Natural killer cell treated with Interleukin-12 subunit alpha and Interleukin-12 subunit beta and Interleukin-15 and Interleukin-18, amount 100 ng/mL, for 72 hours (primary cell): ENCODE measurements at regions not wholly inside any gene's neighbourhood (a gene's known extent, or its start where the extent isn't known, plus 50 kb on each side); places are given as distances from the start of the nearest gene placed in this dataset.

ENCODE experiments used
- ATAC-seq, 2 donors: fragments of 150-1000 bp; cut with Tn5 transposase in 1 of 2; sonication (Bioruptor Pico), chemical (Tn5 transposase) in 1 of 2; 2 replicates each; pipeline ENCODE4 v1.10.0; 2021
- DNase-seq: peaks from one replicate; pipeline ENCODE4 v3.0.0; 2022; ENCODE audit warnings: low spot score
- H3K27ac Mint-ChIP-seq, 2 donors: 1 replicate in 1 of 2; 2 replicates in 1 of 2; pipeline ENCODE4 v1.8.0; 2022; ENCODE audit warnings: mixed read lengths in 2 of 2, mild to moderate bottlenecking in 1 of 2, moderate library complexity in 1 of 2
- H3K27me3 Mint-ChIP-seq, 2 donors: 1 replicate in 1 of 2; 2 replicates in 1 of 2; pipeline ENCODE4 v1.8.0; 2022; ENCODE audit warnings: mixed read lengths in 2 of 2
- H3K36me3 Mint-ChIP-seq: one replicate; pipeline ENCODE4 v1.8.0; 2022; ENCODE audit warnings: mixed read lengths
- H3K4me1 Mint-ChIP-seq, 2 donors: 1 replicate in 1 of 2; 2 replicates in 1 of 2; pipeline ENCODE4 v1.8.0; 2022; ENCODE audit warnings: low read depth in 2 of 2, mixed read lengths in 2 of 2, mild to moderate bottlenecking in 1 of 2
- H3K4me3 Mint-ChIP-seq: one replicate; pipeline ENCODE4 v1.8.0; 2022; ENCODE audit warnings: mixed read lengths
- H3K9me3 Mint-ChIP-seq: 2 replicates; pipeline ENCODE4 v1.8.0; 2022; ENCODE audit warnings: mixed read lengths

DNA sequence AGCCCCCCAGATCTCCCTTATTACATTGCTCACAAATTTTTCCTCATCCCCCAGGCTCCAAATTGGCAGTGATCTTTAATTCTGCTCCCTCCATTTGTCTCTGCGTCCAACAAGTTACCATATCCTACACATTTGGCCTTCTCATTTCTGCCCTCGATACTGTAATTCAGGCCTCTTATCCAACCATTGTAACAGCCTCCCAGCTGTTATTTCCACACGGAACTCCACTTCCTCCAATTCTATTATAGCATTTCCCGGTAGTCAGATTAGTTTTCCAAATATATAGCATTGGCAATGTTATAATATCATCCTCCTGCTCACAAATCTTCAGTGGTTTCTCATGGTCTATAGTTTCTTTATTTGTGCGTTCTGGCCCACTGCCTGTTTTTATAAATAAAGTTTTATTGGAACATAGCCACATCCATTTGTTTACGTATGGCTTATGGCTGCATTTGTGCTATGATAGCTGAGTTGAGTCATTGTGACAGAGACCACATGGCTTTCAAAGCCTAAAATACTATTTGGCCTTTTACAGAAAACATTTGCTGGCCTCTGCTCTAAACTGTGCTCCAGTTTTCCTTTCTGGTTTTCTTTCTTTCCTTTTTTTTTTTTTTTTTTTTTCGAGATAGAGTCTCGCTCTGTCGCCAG lies 126.5 kb upstream of the ZNF438 start:
- H3K36me3 Mint-ChIP-seq, result no peaks in the 10 kb centered on the region
- H3K9me3 Mint-ChIP-seq, result no peaks in the 10 kb centered on the region
- H3K27me3 Mint-ChIP-seq, result peaks cover 4 to 15% of the 10 kb centered on the region in 2 donors
- ATAC-seq (no peak), DNase-seq (no peak)
- no peak overlapping the region for H3K4me3 Mint-ChIP-seq
- no peak overlapping the region for H3K27ac Mint-ChIP-seq
- H3K4me1 Mint-ChIP-seq, result no peaks in the 10 kb centered on the region

DNA sequence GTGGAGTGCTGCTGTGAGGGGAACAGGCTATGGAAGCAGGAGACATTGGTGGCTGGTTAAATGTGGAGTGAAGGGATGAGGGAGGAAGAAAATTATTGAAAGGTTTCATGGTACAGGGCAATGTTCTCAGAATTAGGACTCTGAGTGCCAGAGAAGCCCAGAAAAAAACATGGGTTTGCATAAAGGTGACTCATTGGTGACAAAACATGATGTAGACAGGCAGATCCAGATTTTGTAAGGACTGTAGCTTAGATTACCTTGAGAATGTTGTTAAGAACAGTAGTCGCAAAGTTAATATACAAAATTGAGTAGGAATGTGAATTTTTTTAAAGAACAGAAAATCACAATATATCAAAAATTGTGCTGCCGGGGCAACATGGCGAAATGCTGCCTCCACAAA lies 134.9 kb upstream of the ZNF438 start:
- peaks cover 10 to 20% of the 10 kb centered on the region in 2 donors for H3K27me3 Mint-ChIP-seq
- peaks cover 5% of the 10 kb centered on the region for H3K36me3 Mint-ChIP-seq
- peaks cover 7% of the 10 kb centered on the region for H3K9me3 Mint-ChIP-seq
- H3K4me1 Mint-ChIP-seq, result no peaks in the 10 kb centered on the region
- no peak for DNase-seq
- ATAC-seq, result no peak
- H3K27ac Mint-ChIP-seq, result no peak overlapping the region
- H3K4me3 Mint-ChIP-seq, result no peak overlapping the region

DNA sequence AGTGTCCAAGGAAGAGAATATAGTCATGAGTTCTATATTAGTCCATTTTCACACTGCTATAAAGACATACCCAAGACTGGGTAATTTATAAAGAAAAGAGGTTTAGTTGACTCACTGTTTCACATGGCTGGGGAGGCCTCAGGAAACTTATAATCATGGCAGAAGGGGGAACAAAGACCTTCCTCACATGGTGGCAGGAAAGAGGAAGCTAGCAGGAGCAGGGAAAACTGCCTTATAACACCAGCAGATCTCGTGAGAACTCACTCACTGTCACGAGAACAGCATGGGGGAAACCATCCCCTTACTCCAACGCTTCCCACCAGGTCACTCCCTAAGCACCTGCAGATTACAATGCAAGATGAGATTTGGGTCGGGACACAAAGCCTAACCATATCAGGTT lies 139.0 kb upstream of the ZNF438 start:
- Mint-ChIP-seq H3K36me3 (peaks cover 11% of the 10 kb centered on the region), H3K4me3 (no peak overlapping the region), H3K4me1 (no peaks in the 10 kb centered on the region), H3K27me3 (peaks cover 19 to 22% of the 10 kb centered on the region in 2 donors), H3K9me3 (peaks cover 11% of the 10 kb centered on the region), H3K27ac (no peak overlapping the region)
- DNase-seq, result no peak
- ATAC-seq, result no peak

DNA sequence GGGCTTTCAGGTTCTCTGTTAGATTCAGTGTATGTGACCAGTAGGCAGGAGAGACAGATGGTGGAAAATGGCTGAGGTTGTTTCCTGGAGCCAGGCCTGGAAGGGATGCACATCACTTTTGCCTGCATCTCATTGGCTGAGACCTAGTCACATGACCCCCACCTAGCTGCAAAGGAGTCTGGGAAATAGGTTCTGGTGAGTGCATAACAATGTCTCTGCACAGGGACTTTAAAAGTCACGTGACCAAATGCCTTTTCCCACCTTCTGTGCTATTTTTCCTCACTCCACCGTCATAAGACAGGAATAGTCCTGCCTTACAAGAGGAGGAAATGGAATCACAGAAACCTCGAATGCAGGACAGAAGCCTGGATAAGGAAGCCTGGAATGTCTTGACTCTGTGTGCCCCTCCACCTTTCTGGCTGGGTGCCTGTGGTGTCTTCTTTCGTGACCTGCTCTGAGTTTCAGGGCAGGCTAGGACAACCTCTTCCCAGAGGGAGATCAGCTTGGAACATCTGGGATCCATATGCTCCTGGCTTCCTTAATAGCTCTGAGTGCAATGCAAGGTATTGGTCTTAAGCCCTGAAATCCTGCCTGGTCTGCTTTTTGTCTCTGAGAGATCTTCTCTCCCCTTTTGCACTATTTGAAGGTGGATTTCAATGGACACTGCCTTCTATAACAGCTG lies 139.9 kb upstream of the ZNF438 start:
- H3K27ac Mint-ChIP-seq, result no peak overlapping the region
- no peak overlapping the region for H3K4me3 Mint-ChIP-seq
- H3K9me3 Mint-ChIP-seq, result peaks cover 10% of the 10 kb centered on the region
- peaks cover 15% of the 10 kb centered on the region for H3K36me3 Mint-ChIP-seq
- peaks cover 14 to 21% of the 10 kb centered on the region in 2 donors for H3K27me3 Mint-ChIP-seq
- H3K4me1 Mint-ChIP-seq, result no peaks in the 10 kb centered on the region
- DNase-seq (no peak), ATAC-seq (no peak)

DNA sequence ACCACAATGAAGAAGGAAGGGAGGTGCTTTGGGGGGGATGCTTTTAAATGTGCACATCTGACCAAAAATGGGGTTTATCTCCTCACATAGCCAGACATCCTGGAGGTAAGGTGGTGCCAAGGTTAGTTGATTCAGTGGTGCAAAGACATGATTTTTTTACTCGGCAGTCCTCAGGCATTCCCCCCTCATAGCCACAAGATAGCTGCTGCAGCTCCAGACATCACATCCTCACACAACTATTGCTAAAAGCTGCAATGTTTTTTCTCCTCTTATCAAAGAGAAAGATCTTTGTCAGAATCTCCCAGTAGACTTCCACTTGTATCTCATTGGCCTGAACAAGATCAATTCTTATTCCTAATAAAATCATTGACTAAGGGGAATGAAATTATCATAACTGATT lies 141.3 kb upstream of the ZNF438 start:
- ATAC-seq, result no peak

DNA sequence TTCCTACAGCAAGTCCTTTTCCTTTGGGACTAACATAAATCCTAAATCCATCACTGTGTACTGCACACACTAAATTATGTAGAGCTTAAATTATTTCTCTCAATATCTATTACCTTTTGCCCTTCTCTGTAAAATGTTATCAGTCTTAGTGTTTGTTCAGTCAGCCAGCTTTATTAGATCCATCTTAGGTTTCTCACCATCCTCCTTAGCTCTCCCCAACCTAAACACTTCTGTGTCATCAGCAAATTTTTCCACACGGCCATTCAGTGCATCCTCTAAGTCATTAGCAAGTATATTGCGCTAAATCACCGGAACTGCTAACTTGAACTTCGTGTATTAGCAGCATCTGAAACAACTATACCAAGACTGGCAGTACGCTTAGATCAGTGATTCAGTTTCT lies 142.1 kb upstream of the ZNF438 start:
- Mint-ChIP-seq H3K9me3 (peaks cover 10% of the 10 kb centered on the region), H3K27me3 (peaks cover 17 to 21% of the 10 kb centered on the region in 2 donors), H3K4me1 (no peaks in the 10 kb centered on the region), H3K27ac (no peak overlapping the region), H3K4me3 (no peak overlapping the region), H3K36me3 (peaks cover 15% of the 10 kb centered on the region)
- DNase-seq (no peak), ATAC-seq (no peak)

More for the DNA sequence above, 141.3 kb upstream of the ZNF438 start:
- H3K9me3 Mint-ChIP-seq, result peaks cover 10% of the 10 kb centered on the region
- peaks cover 17 to 21% of the 10 kb centered on the region in 2 donors for H3K27me3 Mint-ChIP-seq
- no peak overlapping the region for H3K4me3 Mint-ChIP-seq
- no peaks in the 10 kb centered on the region for H3K4me1 Mint-ChIP-seq
- no peak overlapping the region for H3K27ac Mint-ChIP-seq
- peaks cover 15% of the 10 kb centered on the region for H3K36me3 Mint-ChIP-seq
- no peak for DNase-seq

DNA sequence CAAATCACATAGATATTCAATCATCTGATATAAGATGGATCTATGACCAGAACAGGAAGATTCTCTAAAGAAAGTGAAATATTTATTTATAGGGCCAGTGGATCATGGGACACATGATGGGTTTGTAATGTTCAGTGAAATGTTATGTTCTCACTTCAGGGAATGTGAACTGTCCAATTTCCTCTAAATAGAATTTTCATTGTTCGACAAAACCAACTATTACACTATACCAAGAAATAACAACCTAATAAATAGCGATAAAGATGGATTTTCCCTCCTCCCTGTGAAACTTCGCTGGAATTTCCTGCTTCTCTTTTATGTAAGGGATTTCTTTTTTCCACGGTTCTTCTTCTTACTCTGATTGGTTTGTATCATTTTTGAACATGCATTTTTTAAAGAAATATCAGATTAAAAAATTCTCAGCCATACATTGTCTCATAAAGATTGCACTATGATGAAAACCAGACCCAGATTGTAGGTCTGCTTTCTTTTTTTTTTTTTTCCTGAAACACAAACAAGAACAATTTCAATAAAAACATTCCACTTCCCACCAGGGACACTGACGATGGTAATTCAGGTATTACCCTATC lies 139.8 kb upstream of the ZEB1 start:
- peaks cover 10% of the 10 kb centered on the region for H3K36me3 Mint-ChIP-seq
- ATAC-seq (no peak), DNase-seq (no peak)
- no peak overlapping the region for H3K4me3 Mint-ChIP-seq
- no peaks in the 10 kb centered on the region for H3K4me1 Mint-ChIP-seq
- H3K27me3 Mint-ChIP-seq, result peaks cover 9 to 14% of the 10 kb centered on the region in 2 donors
- peaks cover 6% of the 10 kb centered on the region for H3K9me3 Mint-ChIP-seq
- no peak overlapping the region for H3K27ac Mint-ChIP-seq

DNA sequence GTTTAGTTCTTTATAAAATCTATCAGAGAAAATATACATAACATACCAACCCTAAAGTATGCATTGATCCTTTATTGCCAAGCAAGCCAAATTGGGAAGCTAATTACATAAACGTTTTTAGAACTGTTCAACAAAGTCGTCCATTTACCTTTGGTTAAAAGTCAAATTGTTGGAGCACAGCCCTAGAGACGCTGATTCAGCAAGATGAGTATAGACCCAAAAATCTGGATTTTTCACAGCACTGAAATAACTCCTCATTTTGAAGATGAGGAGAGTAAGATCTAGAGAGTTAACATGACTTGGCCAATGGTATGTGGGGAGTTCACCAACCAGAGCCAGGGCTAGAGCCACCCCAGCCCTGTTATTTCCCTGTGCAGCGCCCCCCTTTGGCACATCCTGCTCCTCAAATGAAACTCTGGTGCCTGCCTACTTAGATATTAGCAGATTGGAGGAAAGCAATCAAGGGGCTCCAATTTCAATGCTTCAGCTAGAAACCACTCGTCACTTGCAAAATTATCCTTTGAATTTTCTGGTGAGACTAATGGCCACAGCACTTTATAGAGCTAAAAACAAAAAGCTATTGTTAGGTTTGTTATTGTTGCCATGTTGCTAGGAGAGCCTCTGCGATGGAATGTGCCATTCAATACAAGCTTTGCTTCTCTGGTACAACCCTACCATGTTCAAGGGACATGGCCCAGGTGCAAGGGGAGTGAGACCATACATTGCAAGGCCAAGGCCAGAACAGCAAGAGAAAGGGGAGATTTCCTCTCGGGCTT lies 132.6 kb upstream of the ZEB1 start:
- no peak overlapping the region for H3K27ac Mint-ChIP-seq
- ATAC-seq, result no peak
- no peaks in the 10 kb centered on the region for H3K27me3 Mint-ChIP-seq
- H3K36me3 Mint-ChIP-seq, result no peaks in the 10 kb centered on the region
- H3K4me1 Mint-ChIP-seq, result no peaks in the 10 kb centered on the region
- no peaks in the 10 kb centered on the region for H3K9me3 Mint-ChIP-seq
- no peak for DNase-seq
- H3K4me3 Mint-ChIP-seq, result no peak overlapping the region

DNA sequence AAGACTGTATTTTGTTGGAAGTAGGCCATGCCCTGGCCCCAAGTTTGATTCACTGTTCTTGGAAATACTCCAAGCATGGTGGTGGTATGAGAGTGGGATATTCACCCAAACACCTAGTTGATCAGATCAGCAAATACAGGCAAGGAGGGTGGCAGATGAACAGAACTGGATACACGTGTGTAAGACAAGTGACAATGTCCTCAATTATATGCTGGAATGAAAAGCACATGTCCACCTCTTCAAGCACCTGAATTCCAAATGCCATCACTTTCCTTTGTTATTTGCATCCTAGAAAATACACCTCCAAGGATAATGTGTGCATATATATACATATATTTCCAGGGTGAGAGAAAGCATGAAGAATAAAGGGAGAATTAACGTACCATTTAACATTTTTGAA lies 131.8 kb upstream of the ZEB1 start:
- no peak for DNase-seq
- H3K27me3 Mint-ChIP-seq, result peaks cover 0 to 2% of the 10 kb centered on the region in 2 donors

DNA sequence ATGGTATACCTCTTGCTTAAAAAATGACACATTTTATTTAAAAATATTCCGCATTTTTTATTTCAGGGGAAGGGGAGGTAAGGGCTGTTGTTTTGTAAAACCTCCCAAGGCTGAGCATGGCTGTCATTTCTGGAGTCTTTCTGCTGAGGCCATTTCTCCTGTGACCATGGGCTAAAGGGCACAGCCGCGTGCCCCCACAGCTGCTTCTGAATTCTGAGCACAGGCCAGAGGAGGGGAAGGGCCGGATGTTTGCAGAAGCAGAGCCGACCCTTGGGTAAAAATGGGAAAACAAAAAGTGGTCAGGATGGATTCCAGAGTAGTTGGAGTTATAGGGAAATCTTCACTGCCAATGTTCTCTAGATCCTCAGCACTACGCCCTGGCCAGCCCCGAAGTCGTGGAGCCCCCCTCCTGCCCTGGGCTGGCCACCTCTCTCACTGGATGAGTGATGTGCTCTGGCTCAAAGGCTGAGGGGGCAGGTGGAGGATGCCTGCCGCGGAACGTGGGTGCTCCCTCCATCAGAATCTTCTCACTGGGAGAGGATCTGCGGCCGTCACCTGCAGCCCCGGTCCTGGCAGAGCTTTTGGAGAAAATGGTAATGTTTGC lies 131.3 kb upstream of the ZEB1 start:
- no peak for DNase-seq
- Mint-ChIP-seq H3K27me3 (peaks cover 0 to 2% of the 10 kb centered on the region in 2 donors), H3K4me3 (no peak overlapping the region), H3K4me1 (no peaks in the 10 kb centered on the region), H3K9me3 (no peaks in the 10 kb centered on the region), H3K36me3 (no peaks in the 10 kb centered on the region), H3K27ac (no peak overlapping the region)
- ATAC-seq, result peak in 1 of 2 donors; percentile 50

More for the DNA sequence above, 131.8 kb upstream of the ZEB1 start:
- Mint-ChIP-seq H3K36me3 (no peaks in the 10 kb centered on the region), H3K9me3 (no peaks in the 10 kb centered on the region), H3K27ac (no peak overlapping the region), H3K4me1 (no peaks in the 10 kb centered on the region), H3K4me3 (no peak overlapping the region)
- no peak for ATAC-seq

DNA sequence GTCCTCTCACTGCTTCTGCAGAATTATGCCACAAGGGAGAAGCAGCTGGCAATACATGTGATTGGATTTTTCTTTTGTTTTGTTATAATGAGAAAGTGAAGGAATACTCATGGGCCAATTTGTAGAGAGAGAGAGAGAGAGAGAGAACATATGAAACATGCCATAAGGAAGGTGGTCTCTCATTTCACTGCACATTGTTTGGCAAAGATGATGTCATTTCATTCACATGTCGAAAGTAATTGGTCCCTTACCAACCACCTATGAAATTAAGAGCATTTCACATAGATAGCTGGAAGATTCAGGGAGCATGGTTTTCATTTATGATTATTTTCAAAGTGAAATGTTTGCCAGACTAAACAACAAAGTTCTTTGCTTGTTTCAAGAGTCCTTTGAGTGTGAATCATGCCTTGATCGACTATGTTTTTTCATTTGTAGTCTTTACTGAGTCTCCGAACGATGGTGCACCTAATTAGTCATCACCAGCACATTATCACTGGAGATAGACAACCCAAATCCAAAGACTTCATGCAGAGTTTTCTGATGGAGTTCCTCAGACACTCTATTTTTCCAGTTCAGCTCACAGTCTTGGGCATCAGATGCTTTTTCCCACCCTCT lies 130.1 kb upstream of the ZEB1 start:
- Mint-ChIP-seq H3K4me3 (no peak overlapping the region), H3K27me3 (peaks cover 7 to 9% of the 10 kb centered on the region in 2 donors), H3K36me3 (no peaks in the 10 kb centered on the region), H3K27ac (no peak overlapping the region), H3K4me1 (no peaks in the 10 kb centered on the region), H3K9me3 (no peaks in the 10 kb centered on the region)
- DNase-seq (no peak), ATAC-seq (no peak)

DNA sequence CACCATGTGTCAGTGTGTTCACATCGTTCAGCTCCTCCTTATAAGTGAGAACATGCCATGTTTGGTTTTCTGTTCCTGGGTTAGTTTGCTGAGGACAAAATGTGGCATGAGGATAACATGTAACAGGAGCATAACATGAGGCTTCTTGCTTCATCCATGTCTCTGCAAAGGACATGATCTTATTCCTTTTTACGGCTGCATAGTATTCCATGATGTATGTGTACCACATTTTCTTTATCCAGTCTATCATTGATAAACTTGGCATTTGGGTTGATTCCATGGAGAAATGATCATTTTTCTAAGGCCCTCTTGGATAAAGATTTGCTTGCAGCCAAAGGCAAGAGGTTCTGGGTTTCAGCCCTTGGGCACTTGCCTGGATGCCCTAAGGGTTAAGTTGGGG lies 128.5 kb upstream of the ZEB1 start:
- H3K27me3 Mint-ChIP-seq, result peaks cover 7 to 9% of the 10 kb centered on the region in 2 donors
- DNase-seq, result no peak
- H3K36me3 Mint-ChIP-seq, result no peaks in the 10 kb centered on the region
- H3K27ac Mint-ChIP-seq, result no peak overlapping the region
- no peak overlapping the region for H3K4me3 Mint-ChIP-seq
- no peaks in the 10 kb centered on the region for H3K4me1 Mint-ChIP-seq
- no peaks in the 10 kb centered on the region for H3K9me3 Mint-ChIP-seq
- ATAC-seq, result no peak

DNA sequence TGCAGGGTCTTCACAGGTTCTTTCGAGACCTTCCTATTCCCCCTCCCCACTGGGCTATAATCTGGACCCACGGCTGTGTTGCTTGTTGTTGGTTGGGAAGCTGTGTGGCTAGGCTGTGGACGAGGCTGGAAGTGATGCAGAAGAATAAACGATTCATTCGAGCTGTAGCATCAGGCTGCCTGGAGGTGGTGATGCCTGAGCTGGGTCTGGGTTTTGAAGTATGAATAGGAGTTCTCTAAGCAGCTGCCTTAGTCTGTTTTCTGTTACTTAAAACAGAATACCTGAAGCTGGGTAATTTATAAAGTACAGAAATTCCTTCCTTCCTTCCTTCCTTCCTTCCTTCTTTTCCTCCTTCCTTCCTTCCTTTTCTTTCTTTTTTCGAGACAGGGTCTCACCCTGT lies 126.5 kb upstream of the ZEB1 start:
- H3K27ac Mint-ChIP-seq, result no peak overlapping the region
- ATAC-seq (no peak), DNase-seq (no peak)
- H3K4me1 Mint-ChIP-seq, result no peaks in the 10 kb centered on the region
- no peaks in the 10 kb centered on the region for H3K36me3 Mint-ChIP-seq
- H3K27me3 Mint-ChIP-seq, result peaks cover 7 to 9% of the 10 kb centered on the region in 2 donors
- H3K9me3 Mint-ChIP-seq, result no peaks in the 10 kb centered on the region
- H3K4me3 Mint-ChIP-seq, result no peak overlapping the region
